Kasumi-1 (cell line): ENCODE measurements at regions not wholly inside any gene's neighbourhood (a gene's known extent, or its start where the extent isn't known, plus 50 kb on each side); places are given as distances from the start of the nearest gene placed in this dataset.

Source experiments
- DNase-seq, 2 experiments: peaks; one replicate each; lab custom pipeline; 2025; lab: John Stamatoyannopoulos, UW

DNA sequence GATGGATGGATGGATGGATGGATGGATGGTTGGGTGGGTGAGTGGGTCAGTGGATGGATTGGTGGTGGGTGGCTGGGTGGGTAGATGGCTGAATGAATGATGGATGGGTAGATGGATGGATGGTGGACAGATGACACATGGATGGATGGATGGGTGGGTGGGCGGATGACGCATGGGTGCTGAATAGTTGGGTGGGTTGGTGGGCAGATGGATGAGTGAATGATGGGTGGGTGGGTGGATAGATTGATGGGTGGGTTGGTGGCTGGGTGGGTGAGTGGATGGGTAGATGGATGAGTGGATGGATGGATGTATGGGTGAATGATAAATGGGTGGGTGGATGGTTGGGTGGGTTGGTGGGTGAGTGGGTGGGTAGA, 69.9 kb upstream of the NKX1-1 start:
- DNase-seq, result no peak

- no peak for DNase-seq
Measured at GRCh38 chr4:1475277-1476139, 69.3 kb upstream of the NKX1-1 start.

GRCh38 chr4:1474126-1475090, 68.2 kb upstream of the NKX1-1 start:
- DNase-seq, result no peak

DNA sequence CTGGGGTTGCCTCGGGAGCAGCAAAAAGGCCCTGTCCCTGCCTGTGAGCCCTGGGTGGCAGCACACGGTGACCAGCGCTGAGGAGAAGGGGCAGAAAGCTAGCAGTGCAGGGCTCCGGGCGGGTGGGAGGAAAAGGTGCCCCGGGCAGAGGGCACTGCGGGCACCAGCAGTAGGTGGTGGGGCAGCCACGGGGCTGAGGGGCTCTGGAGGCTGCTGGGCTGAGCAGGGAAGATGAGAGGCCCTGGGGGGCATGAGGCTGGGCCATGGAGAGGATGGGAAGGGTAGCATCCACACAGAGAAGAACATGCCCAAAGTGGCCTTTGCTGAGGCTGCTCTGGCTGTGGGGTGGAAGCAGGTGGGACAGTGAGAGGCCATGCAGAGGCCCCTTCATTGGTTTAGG, 67.5 kb upstream of the NKX1-1 start:
- DNase-seq, result no peak

- DNase-seq, result no peak
Measured at GRCh38 chr4:1472911-1473518, 66.8 kb upstream of the NKX1-1 start.

DNA sequence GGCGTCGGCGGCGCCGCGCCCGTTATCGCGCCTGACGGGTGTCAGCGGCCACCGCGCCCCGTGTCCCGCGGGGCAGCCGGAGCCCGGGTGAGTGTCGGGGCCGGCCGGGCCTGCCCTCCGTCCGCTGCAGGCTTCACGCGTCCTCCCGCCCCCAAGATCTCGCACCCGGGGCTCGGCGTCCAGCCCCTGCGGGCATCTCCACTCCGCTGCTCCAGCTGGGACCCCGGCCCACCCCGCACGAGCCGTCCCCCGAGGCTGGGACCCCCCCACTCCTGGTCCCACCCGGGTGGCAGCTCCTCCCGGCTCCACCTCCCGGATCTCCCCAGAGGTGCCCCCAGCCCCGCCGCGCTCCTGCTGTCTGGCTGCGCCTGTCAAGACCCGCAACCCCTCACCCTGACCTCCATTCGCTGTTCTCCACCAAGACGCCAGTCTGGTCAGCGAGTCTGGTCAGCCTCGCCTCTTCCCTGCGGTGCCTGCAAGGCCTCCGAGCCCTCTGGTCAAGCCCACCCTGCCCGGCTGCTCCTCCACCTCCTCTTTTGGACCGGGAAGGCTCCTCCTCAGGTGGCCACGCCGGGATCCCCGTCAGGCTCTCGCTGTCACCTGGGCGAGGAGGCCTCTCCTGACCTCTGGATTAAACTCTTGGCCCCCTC, 66.0 kb upstream of the NKX1-1 start:
- DNase-seq, result no peak

DNA sequence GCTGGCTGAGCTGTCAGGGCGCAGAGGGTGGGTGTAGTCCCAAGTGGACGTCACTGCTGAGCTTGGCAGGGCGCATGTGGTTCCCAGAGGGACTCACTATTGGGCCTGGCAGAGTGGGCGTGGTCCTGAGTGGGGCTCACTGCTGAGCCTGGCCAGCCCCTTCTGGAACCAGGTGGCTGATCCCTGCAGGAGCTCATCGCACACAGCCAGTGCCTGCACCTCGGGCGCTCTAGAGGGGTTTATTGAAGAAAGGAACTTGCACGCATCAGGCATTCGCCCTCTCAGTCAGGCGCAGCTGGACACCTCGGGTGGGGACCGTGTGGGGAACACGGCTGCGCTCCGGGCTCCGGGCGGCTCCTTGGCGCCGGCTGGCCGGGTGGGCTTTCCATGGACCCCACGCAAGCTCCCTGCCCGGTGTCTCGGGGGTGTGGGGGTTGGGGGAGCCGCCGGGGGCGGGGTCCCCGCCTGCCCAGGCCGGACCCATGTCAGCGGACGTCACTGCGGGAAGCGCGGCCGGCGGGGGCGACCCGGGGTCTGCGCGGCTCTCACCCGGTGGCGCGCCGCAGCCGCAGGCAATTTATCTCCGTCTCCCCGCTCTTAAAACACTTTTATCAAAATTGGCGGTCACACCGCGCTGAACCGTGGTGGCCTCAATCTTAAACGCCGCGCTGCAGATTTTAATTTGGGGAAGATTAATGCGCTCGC, 65.4 kb upstream of the NKX1-1 start:
- DNase-seq, result no peak

- no peak for DNase-seq
Measured at GRCh38 chr4:1470816-1471442, 64.7 kb upstream of the NKX1-1 start.

- DNase-seq, result no peak
Measured at GRCh38 chr4:1470393-1470670, 64.1 kb upstream of the NKX1-1 start.

DNA sequence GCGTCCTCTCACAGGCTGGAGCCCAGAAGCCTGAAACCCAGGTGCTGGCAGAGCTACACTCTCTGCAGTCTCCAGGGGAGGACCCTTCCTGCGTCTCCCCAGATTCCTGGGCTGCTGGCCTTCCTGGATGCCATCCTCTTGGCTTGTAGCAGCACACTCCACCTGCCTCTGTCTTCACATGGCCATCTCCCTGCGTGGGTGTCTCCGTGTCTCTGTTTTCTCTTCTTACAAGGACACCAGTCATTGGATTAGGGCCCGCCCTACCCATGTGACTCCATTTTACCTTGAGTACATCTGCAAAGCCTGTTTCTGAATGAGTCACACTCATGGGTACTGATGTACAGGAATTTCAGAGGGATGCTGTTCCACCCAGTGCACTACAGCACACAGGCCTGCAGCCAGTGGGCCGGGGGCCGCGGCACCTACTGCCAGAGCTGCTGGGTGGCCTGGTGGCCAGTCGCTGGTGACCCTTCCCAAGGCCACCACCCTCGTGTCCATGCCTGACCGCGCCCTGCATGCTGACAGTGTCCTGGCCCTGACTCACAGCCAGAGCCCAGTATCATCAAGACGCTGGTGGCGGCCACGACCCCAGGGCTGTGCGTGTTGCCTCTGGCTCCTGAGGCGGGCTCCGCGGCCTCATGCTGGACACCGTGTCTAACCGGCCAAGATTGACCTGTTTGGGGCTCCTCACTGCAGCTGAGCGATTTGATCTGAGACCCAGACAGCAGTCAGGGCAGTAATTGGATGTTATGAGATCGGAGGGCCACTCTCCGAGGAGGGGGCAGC, 63.6 kb upstream of the NKX1-1 start:
- DNase-seq, result no peak

DNA sequence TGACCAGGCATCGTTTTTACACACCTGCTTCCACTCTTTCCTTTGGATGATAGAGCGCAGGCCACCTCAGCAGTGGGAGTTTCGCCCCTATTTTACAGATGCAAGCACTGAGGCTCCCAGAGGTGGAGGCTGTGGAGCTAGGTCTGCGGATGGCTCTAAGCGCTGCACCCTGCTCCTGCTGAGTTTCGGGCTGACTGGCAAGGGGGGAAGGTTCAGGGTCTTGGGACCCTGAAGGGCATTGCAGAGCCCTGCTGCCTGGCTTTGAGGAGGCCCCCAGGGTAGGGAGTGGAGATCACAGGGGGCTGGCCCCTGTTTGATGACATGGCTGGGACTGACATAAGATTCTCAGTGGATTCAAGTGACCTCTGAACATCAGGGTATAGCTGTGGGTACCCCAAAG, 62.8 kb upstream of the NKX1-1 start:
- DNase-seq, result no peak

DNA sequence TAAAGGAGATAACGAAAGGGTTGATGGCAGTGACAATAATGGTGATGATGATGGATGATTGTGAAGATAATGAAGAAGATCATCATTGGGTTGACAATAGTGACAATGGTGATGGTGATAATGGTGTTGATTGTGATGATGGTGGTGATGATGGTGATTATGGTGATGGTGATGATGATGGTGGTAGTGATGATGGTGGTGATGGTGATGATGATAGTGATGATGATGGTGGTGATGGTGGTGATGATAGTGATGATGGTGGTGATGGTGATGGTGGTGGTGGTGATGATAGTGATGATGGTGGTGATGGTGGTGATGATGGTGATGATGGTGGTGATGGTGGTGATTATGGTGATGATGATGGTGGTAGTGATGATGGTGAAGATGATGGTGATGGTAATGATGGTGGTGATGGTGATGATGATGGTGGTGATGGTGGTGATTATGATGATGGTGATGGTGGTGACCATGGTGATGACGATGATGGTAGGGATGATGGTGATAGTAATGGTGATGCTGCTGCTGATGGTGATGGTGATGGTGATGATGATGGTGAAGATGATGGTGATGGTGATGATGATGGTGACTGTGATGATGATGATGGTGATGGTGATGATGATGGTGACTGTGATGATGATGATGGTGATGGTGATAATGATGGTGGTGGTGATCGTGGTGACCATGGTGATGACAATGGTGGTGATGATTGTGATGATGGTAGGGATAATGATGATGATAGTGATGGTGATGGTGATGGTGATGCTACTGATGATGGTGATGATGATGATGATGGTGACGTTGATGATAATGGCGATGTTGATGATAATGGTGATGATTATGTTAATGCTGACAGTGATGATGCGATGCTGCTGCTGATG, 61.6 kb upstream of the NKX1-1 start:
- DNase-seq, result no peak

- no peak for DNase-seq
Measured at GRCh38 chr4:1466863-1467165, 60.6 kb upstream of the NKX1-1 start.

DNA sequence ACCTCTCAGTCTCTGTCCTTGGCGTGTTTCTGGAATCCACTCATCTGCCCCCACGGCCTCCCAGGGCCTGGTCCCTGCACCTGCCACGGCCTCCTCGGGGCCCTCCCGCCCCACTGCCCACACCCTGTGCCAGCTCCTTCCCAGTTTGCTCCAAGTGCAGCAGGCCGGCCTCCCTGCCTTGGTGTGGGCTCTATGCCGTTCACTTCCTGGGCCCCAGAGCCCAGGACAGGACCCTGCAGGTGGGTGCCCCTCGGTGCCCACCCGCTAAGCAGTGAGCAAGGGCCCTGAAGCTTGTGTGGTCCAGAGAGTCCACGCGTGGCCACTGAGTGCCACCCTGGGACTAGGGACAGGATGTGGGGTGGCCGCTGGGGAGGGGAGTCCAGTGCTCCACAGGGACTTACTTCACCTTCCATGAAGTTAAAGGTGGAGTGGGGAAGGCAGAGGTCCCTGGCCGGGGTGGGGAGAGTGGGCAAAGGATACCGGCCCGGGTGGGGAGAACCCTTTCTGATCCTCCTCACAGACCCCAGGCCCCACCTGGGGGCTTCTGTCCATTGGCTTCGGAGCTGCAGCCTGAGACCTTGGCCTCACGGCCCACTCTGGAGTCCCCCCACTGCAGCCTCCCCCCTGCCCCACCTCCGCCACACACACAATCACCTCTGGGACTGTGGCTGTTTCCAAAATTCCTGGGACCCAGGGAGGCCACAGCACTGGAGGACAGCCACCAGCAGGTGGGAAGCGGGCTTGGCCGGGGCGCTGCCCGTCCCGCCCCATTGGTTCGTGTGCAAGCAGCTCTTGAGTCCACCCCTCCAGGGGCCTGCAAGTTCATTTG, 60.0 kb upstream of the NKX1-1 start:
- DNase-seq, result no peak

- DNase-seq, result no peak
Measured at GRCh38 chr4:1465173-1466033, 59.2 kb upstream of the NKX1-1 start.

GRCh38 chr4:1464581-1465171, 58.4 kb upstream of the NKX1-1 start:
- DNase-seq, result no peak

DNA sequence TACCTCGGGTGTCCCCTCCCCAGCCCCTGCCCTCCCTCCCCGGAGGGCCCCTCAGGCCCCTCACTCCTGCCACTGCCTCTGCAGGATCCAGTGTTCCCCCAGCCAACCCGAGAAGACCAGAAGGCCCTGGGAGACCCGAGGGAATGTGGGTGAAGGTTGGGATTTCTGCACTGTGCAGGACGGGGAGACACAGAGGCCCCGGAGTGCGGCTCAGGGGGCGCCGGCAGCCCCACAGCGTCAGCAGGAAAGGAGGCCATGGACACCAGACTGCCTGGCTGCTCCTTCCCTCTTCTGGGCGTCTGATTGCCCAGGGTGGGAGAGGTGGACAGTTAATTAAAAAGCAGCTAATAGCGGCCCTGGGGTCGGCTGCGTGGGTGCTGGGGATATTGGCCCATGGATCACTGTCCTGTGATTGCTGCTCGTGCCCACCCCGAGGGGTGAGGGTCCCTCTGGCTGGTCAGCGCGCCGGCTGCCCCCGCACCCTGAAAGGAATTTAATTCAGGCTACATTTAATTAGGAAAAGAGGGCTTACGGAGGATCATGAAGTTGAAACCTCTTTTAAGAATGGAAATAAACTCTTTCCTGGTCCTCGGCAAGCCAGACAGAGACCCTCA, 57.8 kb upstream of the NKX1-1 start:
- no peak for DNase-seq
